GM21381 (cell line): ENCODE measurements at regions not wholly inside any gene's neighbourhood (a gene's known extent, or its start where the extent isn't known, plus 50 kb on each side); places are given as distances from the start of the nearest gene placed in this dataset.
"Not testable (repeated sequence)": the region's sequence is repeated elsewhere in the genome, so short reads cannot be mapped to it uniquely, and the experiment has no call there.

Experiments
- ATAC-seq: cut with Tn5 transposase; IDR thresholded peaks from one replicate; pipeline ENCODE4 v1.9.1; 2021; ENCODE audit warnings: mild to moderate bottlenecking, moderate library complexity; ENCODE audit not compliant: unreplicated experiment

DNA sequence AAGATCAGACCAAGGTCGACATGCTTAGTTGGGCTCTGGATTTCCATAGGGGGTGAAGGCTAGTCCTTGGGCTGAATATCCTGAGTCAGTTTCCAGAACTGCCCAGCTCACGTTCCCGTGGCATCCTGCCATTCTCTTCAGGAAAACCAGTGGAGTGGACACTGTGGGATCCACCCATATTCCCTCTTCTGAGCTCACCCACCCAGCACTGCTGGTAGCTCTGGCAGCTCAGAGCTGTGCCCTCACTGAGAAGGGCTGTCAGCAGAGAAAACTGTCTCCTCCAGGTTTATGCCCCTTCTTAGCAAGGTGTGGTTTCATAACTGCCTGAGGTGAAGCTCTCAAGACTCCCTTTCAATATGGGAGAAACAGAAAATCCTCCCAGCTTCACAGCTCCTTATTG lies 111.7 kb downstream of the GGTLC2 start:
- no peak for ATAC-seq

- ATAC-seq: not testable (repeated sequence)
Observed at GRCh38 chr22:22756551-22757201, 112.3 kb downstream of the GGTLC2 start.

DNA sequence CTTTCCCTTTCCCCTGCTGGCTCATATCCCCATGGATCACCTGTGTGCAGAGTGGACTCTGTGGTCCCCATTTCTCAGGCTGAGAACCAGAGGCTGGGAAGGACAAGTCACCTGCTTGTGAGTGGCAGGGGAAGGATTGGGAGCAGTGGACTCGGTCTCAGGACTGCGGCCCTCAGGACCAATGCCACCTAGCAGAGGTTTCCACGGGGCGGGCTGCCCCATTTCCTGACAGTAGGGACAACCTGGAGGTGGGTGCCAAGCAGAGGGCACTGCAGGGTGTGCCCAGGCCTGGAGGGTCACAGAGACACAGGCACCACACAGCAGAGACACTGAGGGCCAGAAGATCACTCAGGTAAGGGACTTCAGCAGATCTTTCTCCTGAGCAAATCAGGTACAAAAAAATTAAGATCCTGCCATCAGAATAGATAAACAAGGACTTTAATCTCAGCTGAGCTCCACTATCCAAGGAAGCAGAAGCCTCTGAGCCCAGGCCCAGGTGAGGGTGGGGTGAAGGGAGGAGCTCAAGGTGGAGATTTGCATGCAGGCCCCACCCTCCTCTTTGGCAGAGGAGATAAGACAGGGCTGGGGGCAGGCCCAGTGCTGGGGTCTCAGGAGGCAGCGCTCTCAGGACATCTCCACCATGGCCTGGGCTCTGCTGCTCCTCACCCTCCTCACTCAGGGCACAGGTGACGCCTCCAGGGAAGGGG lies 113.8 kb downstream of the GGTLC2 start:
- ATAC-seq: not testable (repeated sequence)

- ATAC-seq: no peak
Observed at GRCh38 chr22:22759371-22759770, 115.0 kb downstream of the GGTLC2 start.

DNA sequence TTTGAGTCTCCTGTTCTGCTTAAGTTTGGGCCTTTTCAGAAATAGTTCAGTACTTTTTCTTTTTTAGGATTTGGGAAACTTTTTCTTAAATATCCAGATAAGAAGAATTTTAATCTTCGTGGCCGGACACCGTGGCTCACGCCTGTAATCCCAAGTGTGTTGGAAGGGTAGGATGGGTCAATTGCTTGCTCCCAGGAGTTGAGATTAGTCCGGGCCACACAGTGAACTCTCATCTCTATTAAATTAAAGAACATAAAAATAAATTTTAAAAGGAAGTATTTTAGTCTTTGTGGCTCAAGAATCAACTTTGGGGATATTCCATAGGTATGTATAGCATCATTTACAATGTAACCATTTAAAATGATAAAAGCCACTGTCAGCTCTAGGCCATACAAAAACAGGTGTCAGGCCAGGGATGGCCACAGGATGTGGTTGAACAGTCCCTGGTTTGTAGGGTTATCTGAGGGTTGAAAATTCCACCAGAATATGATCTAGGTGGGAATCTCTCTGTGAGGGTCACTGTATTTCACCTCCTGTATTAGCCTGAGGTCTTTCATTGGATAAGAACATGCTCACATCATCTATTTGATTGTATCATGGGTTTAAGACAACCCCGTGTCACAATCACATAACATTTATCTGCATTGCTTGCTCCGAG lies 115.6 kb downstream of the GGTLC2 start:
- ATAC-seq: no peak

DNA sequence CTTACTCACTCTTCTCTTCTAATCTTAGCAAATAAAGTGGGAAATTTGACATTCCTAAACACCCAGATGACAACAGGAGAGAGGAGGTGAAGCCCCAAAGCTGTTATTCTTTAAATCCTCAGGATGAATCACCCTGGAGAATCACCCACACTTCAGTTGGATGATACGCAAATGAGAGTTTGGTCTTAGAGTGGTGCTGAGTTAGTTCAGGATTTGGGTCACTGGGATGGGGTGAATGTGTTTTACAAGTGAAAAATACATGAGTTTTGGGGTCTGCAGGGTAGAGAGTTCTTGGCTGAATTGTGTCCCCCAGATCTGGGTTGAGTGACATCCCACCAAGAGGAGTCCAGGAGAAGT lies 117.2 kb downstream of the GGTLC2 start:
- ATAC-seq: no peak

DNA sequence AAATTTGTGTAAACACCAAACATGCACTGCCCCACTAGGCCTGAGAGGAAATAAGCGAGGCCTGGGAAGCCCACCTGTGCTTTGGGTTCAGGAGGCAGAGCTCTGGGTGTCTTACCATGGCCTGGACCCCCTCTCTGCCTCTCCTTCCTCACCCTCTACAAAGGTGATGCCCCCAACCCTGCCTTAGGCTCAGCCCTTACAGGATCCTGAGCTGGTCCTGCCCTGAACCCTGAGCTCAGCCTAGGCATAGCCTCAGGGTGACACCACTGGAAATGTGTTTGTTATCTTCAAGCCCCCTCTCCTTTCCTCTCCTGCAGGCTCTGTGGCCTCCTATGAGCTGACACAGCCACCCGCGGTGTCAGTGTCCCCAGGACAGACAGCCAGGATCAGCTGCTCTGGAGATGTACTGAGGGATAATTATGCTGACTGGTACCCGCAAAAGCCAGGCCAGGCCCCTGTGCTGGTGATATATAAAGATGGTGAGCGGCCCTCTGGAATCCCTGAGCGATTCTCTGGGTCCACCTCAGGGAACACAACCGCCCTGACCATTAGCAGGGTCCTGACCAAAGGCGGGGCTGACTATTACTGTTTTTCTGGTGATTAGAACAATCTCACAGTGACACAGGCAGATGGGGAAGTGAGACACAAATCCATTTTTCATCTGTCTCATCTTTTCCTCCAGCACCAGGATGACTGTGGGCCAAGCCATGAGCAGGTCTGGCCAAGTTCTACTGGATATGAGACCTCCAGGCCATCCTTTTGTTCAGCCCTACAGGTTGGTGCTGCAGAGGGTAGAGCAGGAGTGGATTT lies 117.8 kb downstream of the GGTLC2 start:
- no peak for ATAC-seq

- no peak for ATAC-seq
Observed at GRCh38 chr22:22763512-22763911, 119.1 kb downstream of the GGTLC2 start.

GRCh38 chr22:22764085-22764484 lies 119.7 kb downstream of the GGTLC2 start:
- no peak for ATAC-seq

- ATAC-seq: no peak
Observed at GRCh38 chr22:22767876-22768602, 119.6 kb upstream of the IGLL5 start.

GRCh38 chr22:22768885-22769284 lies 118.7 kb upstream of the IGLL5 start:
- no peak for ATAC-seq

- no peak for ATAC-seq
Observed at GRCh38 chr22:22769434-22770279, 118.0 kb upstream of the IGLL5 start.

GRCh38 chr22:22770280-22770871 lies 117.2 kb upstream of the IGLL5 start:
- no peak for ATAC-seq

- ATAC-seq: no peak
Observed at GRCh38 chr22:22770881-22771280, 116.7 kb upstream of the IGLL5 start.

DNA sequence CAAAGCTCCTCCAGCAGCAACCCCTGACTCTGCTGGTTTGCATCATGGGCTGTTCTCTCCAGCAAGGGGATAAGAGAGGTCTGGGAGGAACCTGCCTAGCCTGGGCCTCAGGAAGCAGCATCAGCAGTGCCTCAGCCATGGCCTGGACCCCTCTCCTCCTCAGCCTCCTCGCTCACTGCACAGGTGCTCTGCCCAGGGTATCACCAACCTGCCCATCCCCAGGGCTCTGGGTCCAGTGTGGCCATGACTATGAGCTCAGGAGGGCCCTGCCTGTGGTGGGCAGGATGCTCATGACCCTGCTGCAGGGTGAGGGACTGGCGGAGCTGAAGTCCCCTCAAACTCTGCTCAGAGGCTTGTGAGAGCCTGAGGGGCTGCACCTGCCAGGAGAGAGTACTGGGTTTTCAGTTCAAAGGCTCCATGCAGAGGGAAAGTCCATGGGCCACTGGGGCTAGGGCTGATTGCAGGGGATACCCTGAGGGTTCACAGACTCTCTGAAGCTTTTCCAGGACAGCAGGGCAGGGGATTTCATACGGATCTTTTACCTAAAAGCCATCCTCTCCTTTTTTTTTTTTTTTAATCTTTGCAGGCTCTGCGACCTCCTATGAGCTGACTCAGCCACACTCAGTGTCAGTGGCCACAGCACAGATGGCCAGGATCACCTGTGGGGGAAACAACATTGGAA lies 115.8 kb upstream of the IGLL5 start:
- no peak for ATAC-seq

DNA sequence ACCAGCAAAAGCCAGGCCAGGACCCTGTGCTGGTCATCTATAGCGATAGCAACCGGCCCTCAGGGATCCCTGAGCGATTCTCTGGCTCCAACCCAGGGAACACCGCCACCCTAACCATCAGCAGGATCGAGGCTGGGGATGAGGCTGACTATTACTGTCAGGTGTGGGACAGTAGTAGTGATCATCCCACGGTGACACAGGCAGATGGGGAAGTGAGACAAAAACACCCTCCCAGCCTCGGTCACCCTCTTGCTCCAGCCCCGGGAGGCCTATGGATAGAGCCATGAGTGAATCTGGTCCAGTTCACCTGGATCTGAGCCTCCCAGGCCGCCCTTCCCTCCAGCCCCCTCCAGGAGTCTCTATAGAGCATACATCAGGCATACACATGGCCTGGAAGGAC lies 115.2 kb upstream of the IGLL5 start:
- ATAC-seq: no peak

DNA sequence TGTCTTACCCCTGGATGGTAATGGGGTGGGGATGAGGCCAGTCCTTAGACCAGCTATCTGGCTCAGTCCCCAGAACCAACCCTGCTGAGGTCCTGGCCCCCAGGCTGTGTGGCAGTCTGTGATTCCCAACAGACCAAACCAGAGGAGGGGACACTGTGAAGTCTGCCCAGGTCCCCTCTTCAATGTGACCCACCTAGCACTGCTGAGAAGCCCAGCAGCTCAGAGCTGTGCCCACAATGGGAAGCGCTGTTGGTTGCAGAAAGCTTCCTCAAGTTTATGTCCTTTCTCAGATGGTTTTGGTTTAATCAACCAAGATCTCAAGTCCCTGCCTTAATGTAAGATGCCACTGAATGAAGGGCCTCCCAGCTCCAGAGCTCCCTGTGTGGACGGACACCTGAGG lies 114.7 kb upstream of the IGLL5 start:
- ATAC-seq: no peak

- ATAC-seq: no peak
Observed at GRCh38 chr22:22773427-22773826, 114.2 kb upstream of the IGLL5 start.
